Skeletal muscle satellite cell (primary cell): ENCODE measurements at regions not wholly inside any gene's neighbourhood (a gene's known extent, or its start where the extent isn't known, plus 50 kb on each side); places are given as distances from the start of the nearest gene placed in this dataset.

Source experiments
- H3K27me3 ChIP-seq: 2 replicates; pipeline ENCODE4 v1.7.0; 2013; ENCODE audit warnings: low read length; ENCODE audit not compliant: control insufficient read depth, insufficient read depth
- H3K36me3 ChIP-seq: 2 replicates; pipeline ENCODE4 v1.7.0; 2013; ENCODE audit warnings: mild to moderate bottlenecking, control low read depth, low read length; ENCODE audit not compliant: insufficient read depth
- H3K4me1 ChIP-seq: 2 replicates; pipeline ENCODE4 v1.7.0; 2013; ENCODE audit warnings: low read length; ENCODE audit not compliant: control insufficient read depth, insufficient read depth
- H3K4me2 ChIP-seq: 2 replicates; pipeline ENCODE4 v1.7.0; 2013; ENCODE audit warnings: mild to moderate bottlenecking, low read length
- H3K4me3 ChIP-seq: 2 replicates; pipeline ENCODE4 v1.7.0; 2013; ENCODE audit warnings: low read length
- H3K9ac ChIP-seq: 2 replicates; pipeline ENCODE4 v1.7.0; 2013; ENCODE audit warnings: mild to moderate bottlenecking, low read depth, low read length, moderate library complexity
- H3K9me3 ChIP-seq: replicated peaks from 2 replicates; pipeline ENCODE4 v1.7.0; 2013; ENCODE audit warnings: mild to moderate bottlenecking, control low read depth, low read length

DNA sequence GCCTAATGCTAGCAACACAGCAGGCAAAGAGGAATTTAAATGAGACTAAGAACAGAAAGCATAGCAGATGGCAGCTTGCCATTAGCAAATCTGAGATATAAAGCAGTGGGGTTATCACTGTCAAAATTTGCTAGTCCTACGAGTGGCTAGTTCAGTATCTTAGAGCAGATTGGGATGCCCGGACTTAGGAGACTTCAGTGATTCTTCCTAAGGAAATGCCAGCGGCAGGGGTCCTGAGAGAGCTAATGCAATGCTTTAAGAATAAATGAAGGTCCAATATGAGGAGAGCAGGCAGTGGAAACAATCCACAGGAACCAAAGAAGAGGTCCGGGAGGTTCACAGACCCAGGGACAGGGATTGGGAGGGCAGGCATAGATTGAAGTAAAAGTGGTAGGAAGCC lies 169.3 kb upstream of the NPSR1 start:
- no peaks in the 10 kb centered on the region for H3K27me3 ChIP-seq
- no peaks in the 10 kb centered on the region for H3K4me1 ChIP-seq
- no peaks in the 10 kb centered on the region for H3K9me3 ChIP-seq
- no peaks in the 10 kb centered on the region for H3K36me3 ChIP-seq
- H3K9ac ChIP-seq: no peak overlapping the region
- H3K4me3 ChIP-seq: no peak overlapping the region
- H3K4me2 ChIP-seq: no peak overlapping the region

DNA sequence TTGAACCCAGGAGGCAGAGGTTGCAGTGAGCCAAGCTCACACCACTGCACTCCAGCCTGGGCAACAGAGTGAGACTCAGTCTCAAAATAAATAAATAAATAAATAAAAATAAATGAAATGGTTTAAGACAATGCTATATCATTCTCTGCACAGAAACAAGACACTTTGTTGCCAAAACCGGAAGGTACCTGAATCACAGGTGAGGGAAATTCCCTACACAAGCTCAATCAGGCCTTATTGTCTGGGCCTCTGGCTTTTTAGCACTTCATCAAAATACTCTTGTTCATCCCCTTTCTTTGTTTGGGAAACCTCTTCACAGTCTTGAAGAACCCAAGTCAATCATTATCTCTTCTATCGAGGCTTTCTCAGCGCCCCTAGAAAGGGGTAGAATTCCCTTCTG lies 166.1 kb upstream of the NPSR1 start:
- H3K9me3 ChIP-seq: no peaks in the 10 kb centered on the region
- H3K4me1 ChIP-seq: no peaks in the 10 kb centered on the region
- H3K27me3 ChIP-seq: no peaks in the 10 kb centered on the region
- H3K4me2 ChIP-seq: no peak overlapping the region
- no peak overlapping the region for H3K4me3 ChIP-seq
- H3K36me3 ChIP-seq: no peaks in the 10 kb centered on the region
- no peak overlapping the region for H3K9ac ChIP-seq

DNA sequence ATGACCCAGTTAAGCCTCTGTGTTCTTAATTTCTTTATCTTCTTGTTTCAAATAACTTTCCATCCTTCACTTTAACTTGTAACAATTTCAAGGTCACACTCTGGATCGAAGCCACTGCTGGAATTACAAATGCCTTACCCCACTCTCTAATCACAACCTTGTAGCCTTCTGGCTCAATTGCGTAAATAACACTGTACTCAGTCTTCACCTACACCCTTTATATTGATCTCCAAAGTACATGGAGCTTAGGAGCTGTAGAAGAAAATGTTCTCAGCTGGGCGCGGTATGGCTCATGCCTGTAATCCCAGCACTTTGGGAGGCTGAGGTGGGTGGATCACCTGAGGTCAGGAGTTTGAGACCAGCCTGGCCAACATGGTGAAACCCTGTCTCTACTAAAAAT lies 164.3 kb upstream of the NPSR1 start:
- Histone ChIP-seq H3K9ac (no peak overlapping the region), H3K36me3 (no peaks in the 10 kb centered on the region), H3K4me3 (no peak overlapping the region), H3K4me2 (no peak overlapping the region), H3K4me1 (no peaks in the 10 kb centered on the region), H3K9me3 (no peaks in the 10 kb centered on the region), H3K27me3 (no peaks in the 10 kb centered on the region)

- Histone ChIP-seq H3K9me3 (no peaks in the 10 kb centered on the region), H3K36me3 (no peaks in the 10 kb centered on the region), H3K4me2 (no peak overlapping the region), H3K9ac (no peak overlapping the region), H3K4me1 (no peaks in the 10 kb centered on the region), H3K4me3 (no peak overlapping the region), H3K27me3 (no peaks in the 10 kb centered on the region)
Measured at GRCh38 chr7:34497153-34497777, 160.8 kb upstream of the NPSR1 start.

GRCh38 chr7:34501156-34501555 lies 156.9 kb upstream of the NPSR1 start:
- Histone ChIP-seq H3K9ac (no peak overlapping the region), H3K4me1 (no peaks in the 10 kb centered on the region), H3K36me3 (no peaks in the 10 kb centered on the region), H3K9me3 (no peaks in the 10 kb centered on the region), H3K4me2 (no peak overlapping the region), H3K27me3 (no peaks in the 10 kb centered on the region), H3K4me3 (no peak overlapping the region)

DNA sequence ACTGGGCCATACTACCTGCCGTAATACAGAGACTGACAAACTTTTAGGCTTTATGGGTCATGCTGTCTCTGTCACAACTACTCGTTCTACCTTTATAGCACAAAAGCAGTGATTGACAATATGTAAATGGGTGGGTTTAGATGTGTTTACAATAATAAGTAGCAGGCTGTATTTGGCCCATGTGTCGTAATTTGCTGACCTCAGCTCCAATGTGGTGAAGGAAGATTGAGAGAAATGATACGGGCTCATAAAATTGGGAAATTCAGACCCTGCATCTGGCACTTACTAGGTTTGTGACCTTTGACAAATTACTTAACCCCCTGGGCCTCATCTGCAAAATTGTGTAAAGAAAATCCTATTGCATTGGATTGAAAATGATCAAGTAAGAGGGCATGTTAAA lies 150.8 kb upstream of the NPSR1 start:
- Histone ChIP-seq H3K4me3 (no peak overlapping the region), H3K27me3 (no peaks in the 10 kb centered on the region), H3K9me3 (no peaks in the 10 kb centered on the region), H3K9ac (no peak overlapping the region), H3K4me1 (no peaks in the 10 kb centered on the region), H3K36me3 (no peaks in the 10 kb centered on the region), H3K4me2 (no peak overlapping the region)

DNA sequence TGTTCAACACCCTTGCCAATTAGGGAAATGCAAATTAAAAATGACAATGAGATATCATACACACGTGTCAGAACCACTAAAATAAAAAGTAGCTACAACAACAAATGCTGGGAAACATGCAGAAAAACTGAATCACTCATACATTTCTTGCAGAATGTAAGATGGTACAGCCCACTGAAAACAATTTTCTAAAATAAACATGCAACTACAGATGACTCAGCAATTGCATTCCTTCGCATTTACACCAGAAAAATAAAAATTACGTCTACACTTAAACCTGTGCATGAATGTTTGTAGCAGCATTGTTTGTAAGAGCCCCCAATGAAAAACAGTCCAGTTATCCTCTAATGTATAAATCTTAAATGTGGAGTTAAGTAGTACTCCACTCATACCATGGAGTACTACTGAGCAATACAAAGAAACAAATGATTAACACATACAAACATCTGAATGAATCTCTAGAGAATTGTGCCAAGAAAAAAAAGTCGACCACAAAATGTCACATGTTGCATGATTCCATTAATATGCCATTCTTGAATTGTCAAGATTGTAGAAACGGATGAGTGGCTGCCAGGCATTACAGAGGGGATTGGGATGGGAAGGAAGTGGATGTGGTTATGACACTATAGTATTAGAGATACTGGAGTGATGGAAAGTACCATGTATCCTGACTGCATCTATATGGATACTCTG lies 134.6 kb upstream of the NPSR1 start:
- H3K4me3 ChIP-seq: no peak overlapping the region
- no peak overlapping the region for H3K9ac ChIP-seq
- H3K4me1 ChIP-seq: no peaks in the 10 kb centered on the region
- H3K27me3 ChIP-seq: no peaks in the 10 kb centered on the region
- H3K36me3 ChIP-seq: no peaks in the 10 kb centered on the region
- H3K4me2 ChIP-seq: no peak overlapping the region
- H3K9me3 ChIP-seq: no peaks in the 10 kb centered on the region

DNA sequence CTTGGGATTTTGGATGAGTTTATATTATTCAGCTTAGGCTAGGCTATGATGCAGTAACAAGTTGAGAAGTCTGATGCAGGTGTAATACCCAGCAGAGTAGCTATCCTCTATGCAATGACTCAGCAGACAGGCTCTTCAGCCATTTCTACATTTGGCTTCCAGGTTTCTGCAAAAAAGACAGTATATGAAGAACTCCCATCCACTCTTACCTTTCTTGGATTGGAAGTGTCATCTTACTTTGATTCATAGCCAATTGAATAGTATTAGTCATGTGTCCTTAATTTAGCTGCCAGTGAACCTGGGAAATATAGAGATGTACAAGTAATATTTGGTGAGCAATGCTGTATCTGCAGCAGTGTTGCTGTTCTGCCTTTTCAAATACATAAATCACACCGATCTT lies 127.8 kb upstream of the NPSR1 start:
- H3K4me1 ChIP-seq: no peaks in the 10 kb centered on the region
- no peak overlapping the region for H3K9ac ChIP-seq
- no peak overlapping the region for H3K4me2 ChIP-seq
- no peaks in the 10 kb centered on the region for H3K36me3 ChIP-seq
- no peaks in the 10 kb centered on the region for H3K27me3 ChIP-seq
- H3K9me3 ChIP-seq: no peaks in the 10 kb centered on the region
- H3K4me3 ChIP-seq: no peak overlapping the region

DNA sequence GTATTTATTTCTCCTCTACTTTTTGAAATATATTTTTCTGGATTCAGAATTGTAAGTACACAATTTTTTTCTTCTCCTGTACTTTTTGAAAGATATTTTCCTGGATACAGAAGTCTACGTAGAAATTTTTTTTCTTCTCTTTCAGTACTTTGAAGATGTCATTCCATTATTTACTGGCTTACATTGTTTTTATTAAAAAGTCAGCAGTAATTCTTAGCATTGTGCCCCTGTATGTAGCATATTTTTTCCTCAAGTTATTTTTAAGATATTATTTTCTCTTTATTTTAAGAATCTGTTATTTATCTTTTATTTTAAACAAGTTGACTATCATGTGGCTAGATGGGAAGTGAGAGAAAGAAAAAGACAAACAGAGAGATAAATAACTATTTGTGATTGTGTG lies 119.0 kb upstream of the NPSR1 start:
- Histone ChIP-seq H3K4me3 (no peak overlapping the region), H3K4me1 (no peaks in the 10 kb centered on the region), H3K4me2 (no peak overlapping the region), H3K27me3 (no peaks in the 10 kb centered on the region), H3K9ac (no peak overlapping the region), H3K36me3 (no peaks in the 10 kb centered on the region), H3K9me3 (no peaks in the 10 kb centered on the region)

DNA sequence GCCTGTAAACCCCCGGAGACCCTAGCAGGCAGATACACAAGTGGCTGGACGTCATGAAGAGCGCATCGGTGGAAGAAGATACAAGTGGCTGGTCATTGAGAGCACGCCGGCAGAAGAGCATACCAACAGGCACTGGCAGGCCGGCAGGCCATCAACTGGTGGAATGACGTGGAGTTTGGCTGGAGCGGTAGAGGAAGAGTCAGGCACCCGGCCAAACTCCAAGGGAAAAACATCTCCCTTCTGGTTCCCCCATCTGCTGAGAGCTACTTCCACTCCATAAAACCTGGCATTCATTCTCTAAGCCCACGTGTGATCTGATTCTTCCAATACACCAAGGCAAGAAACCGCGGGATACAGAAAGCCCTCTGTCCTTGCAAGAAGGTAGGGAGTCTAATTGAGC lies 113.4 kb upstream of the NPSR1 start:
- Histone ChIP-seq H3K36me3 (no peaks in the 10 kb centered on the region), H3K27me3 (no peaks in the 10 kb centered on the region), H3K4me2 (no peak overlapping the region)

GRCh38 chr7:34550996-34551395 lies 107.0 kb upstream of the NPSR1 start:
- Histone ChIP-seq H3K9me3 (no peaks in the 10 kb centered on the region), H3K9ac (no peak overlapping the region), H3K4me2 (no peak overlapping the region), H3K27me3 (no peaks in the 10 kb centered on the region), H3K36me3 (no peaks in the 10 kb centered on the region), H3K4me3 (no peak overlapping the region), H3K4me1 (no peaks in the 10 kb centered on the region)

More for the DNA sequence above, 113.4 kb upstream of the NPSR1 start:
- Histone ChIP-seq H3K9ac (no peak overlapping the region), H3K9me3 (no peaks in the 10 kb centered on the region), H3K4me3 (no peak overlapping the region), H3K4me1 (no peaks in the 10 kb centered on the region)

DNA sequence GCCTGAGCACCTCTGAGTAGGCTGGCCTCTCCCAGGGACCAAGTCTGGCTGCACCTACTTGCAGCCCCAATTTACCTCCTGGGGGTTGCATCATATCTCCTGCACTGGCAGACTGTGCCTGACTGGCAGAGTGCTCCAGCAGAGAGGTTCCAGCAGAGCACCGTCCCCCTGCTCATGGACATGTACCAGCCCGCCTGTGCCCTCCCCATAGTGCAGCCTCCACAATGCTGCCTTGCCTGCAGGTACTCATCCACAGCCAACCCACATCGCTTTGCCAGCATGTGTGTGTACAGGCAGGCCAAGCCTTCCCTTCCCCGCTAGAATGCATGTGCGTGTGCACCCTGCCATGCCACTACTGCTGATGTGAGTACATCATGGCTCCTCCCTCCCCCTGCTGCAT lies 105.5 kb upstream of the NPSR1 start:
- Histone ChIP-seq H3K27me3 (no peaks in the 10 kb centered on the region), H3K36me3 (no peaks in the 10 kb centered on the region), H3K4me1 (no peaks in the 10 kb centered on the region), H3K9me3 (no peaks in the 10 kb centered on the region), H3K4me3 (no peak overlapping the region), H3K9ac (no peak overlapping the region), H3K4me2 (no peak overlapping the region)
